GM19452 (cell line): ENCODE measurements at regions not wholly inside any gene's neighbourhood (a gene's known extent, or its start where the extent isn't known, plus 50 kb on each side); places are given as distances from the start of the nearest gene placed in this dataset.
"Not testable (repeated sequence)": the region's sequence is repeated elsewhere in the genome, so short reads cannot be mapped to it uniquely, and the experiment has no call there.

Experiments
- ATAC-seq: cut with Tn5 transposase; IDR thresholded peaks from one replicate; pipeline ENCODE4 v1.9.1; 2021; ENCODE audit not compliant: unreplicated experiment

- ATAC-seq, result no peak
Measured at GRCh38 chr3:177687291-177687690, 490.0 kb upstream of the TBL1XR1 start.

GRCh38 chr3:177688152-177688551 is 490.9 kb upstream of the TBL1XR1 start:
- ATAC-seq, result no peak

- ATAC-seq, result no peak
Measured at GRCh38 chr3:177689077-177689476, 491.8 kb upstream of the TBL1XR1 start.

GRCh38 chr3:177689869-177690268 is 492.6 kb upstream of the TBL1XR1 start:
- no peak for ATAC-seq

GRCh38 chr3:177690306-177690705 is 493.0 kb upstream of the TBL1XR1 start:
- ATAC-seq, result no peak

- ATAC-seq, result no peak
Measured at GRCh38 chr3:177692304-177692975, 495.2 kb upstream of the TBL1XR1 start.

GRCh38 chr3:177693616-177694264 is 496.5 kb upstream of the TBL1XR1 start:
- no peak for ATAC-seq

- no peak for ATAC-seq
Measured at GRCh38 chr3:177694316-177694715, 497.0 kb upstream of the TBL1XR1 start.

- no peak for ATAC-seq
Measured at GRCh38 chr3:177694951-177695350, 497.7 kb upstream of the TBL1XR1 start.

GRCh38 chr3:177700117-177700516 is 502.8 kb upstream of the TBL1XR1 start:
- ATAC-seq, result no peak

- no peak for ATAC-seq
Measured at GRCh38 chr3:177703788-177704187, 506.5 kb upstream of the TBL1XR1 start.

GRCh38 chr3:177705976-177706823 is 508.9 kb upstream of the TBL1XR1 start:
- ATAC-seq, result no peak

- not testable (repeated sequence) for ATAC-seq
Measured at GRCh38 chr3:177709470-177709869, 512.2 kb upstream of the TBL1XR1 start.

- no peak for ATAC-seq
Measured at GRCh38 chr3:177710506-177710905, 513.2 kb upstream of the TBL1XR1 start.

GRCh38 chr3:177711637-177712036 is 514.4 kb upstream of the TBL1XR1 start:
- no peak for ATAC-seq

GRCh38 chr3:177713928-177714900 is 516.9 kb upstream of the TBL1XR1 start:
- no peak for ATAC-seq

GRCh38 chr3:177714945-177715344 is 517.7 kb upstream of the TBL1XR1 start:
- no peak for ATAC-seq

GRCh38 chr3:177715980-177716379 is 518.7 kb upstream of the TBL1XR1 start:
- no peak for ATAC-seq

GRCh38 chr3:177720927-177721326 is 523.6 kb upstream of the TBL1XR1 start:
- ATAC-seq, result not testable (repeated sequence)

GRCh38 chr3:177721864-177722785 is 524.8 kb upstream of the TBL1XR1 start:
- ATAC-seq, result no peak
